Mucosa of rectum (tissue), 2 donors: ENCODE measurements at regions not wholly inside any gene's neighbourhood (a gene's known extent, or its start where the extent isn't known, plus 50 kb on each side); places are given as distances from the start of the nearest gene placed in this dataset.

ENCODE experiments used
- H3K27ac ChIP-seq, 2 donors: one replicate each; pipeline ENCODE4 v1.7.0; 2013; ENCODE audit warnings: inconsistent platforms in 2 of 2, low read depth in 2 of 2, low read length in 2 of 2
- H3K27me3 ChIP-seq, 2 donors: one replicate each; pipeline ENCODE4 v1.7.0; 2013; ENCODE audit warnings: low read length in 2 of 2; ENCODE audit not compliant: control insufficient read depth in 2 of 2, insufficient read depth in 2 of 2
- H3K36me3 ChIP-seq, 2 donors: one replicate each; pipeline ENCODE4 v1.7.0; 2013; ENCODE audit warnings: low read length in 2 of 2; ENCODE audit not compliant: control insufficient read depth in 2 of 2, insufficient read depth in 2 of 2
- H3K4me1 ChIP-seq, 2 donors: one replicate each; pipeline ENCODE4 v1.7.0; 2013; ENCODE audit warnings: low read length in 2 of 2, mild to moderate bottlenecking in 1 of 2; ENCODE audit not compliant: control insufficient read depth in 2 of 2, insufficient read depth in 2 of 2
- H3K4me3 ChIP-seq, 2 donors: one replicate each; pipeline ENCODE4 v1.7.0; 2013; ENCODE audit warnings: low read length in 2 of 2
- H3K9ac ChIP-seq, 2 donors: one replicate each; pipeline ENCODE4 v1.7.0; 2013; ENCODE audit warnings: low read length in 2 of 2, low read depth in 1 of 2, mild to moderate bottlenecking in 1 of 2
- H3K9me3 ChIP-seq, 2 donors: one replicate each; pipeline ENCODE4 v1.7.0; 2013; ENCODE audit warnings: low read length in 2 of 2; ENCODE audit not compliant: control insufficient read depth in 2 of 2
- donor health status: healthy.
- donor health status: Normal muscosa, but diverticular disease.

GRCh38 chr20:58600756-58601155 is 50.3 kb upstream of the STX16 start:
- no peak overlapping the region for H3K4me3 ChIP-seq
- H3K27ac ChIP-seq = no peak overlapping the region
- no peaks in the 10 kb centered on the region for H3K9me3 ChIP-seq
- H3K9ac ChIP-seq = no peak overlapping the region
- peaks cover 0 to 5% of the 10 kb centered on the region in 2 donors for H3K4me1 ChIP-seq
- no peaks in the 10 kb centered on the region for H3K27me3 ChIP-seq
- no peaks in the 10 kb centered on the region for H3K36me3 ChIP-seq

- Histone ChIP-seq H3K36me3 (no peaks in the 10 kb centered on the region), H3K27ac (no peak overlapping the region), H3K9me3 (no peaks in the 10 kb centered on the region), H3K9ac (no peak overlapping the region), H3K4me3 (no peak overlapping the region), H3K27me3 (no peaks in the 10 kb centered on the region), H3K4me1 (peaks cover 0 to 5% of the 10 kb centered on the region in 2 donors)
Measured at GRCh38 chr20:58599966-58600365, 51.1 kb upstream of the STX16 start.

DNA sequence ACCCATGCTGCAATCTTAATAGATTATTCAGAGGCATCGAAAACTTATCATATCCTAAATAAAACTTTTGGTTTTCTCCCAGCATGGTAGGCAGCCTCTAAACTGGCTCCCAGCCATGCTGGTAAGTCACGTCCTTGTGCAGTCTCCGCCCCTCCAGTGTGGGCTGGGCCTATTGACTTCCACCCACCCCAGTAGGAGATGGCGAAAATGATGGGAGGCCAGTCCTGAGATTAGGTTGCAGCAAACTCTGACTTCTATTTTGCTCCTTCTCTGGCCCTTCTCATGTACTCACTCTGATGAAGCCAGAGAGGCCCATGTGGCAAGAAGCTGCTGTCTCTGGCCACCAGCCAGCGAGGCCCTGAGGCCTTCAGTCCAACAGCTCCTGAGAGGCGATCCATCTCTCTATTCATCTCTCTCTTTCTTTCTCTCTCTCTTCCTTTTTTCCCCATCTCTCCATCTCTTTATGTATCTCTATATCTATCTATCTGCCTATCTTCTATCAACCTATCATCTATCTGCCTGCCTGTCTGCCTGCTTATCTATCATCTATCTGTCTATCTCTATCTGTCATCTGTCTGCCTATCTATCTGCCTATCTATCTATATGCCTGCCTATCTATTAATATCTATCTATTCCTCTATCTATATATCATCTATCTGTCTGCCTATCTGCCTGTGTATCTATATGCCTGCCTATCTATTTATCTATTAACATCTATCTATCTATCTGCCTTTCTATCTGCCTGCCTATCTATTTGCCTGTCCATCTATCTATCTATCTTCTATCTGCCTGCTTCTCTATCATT is 52.7 kb upstream of the STX16 start:
- Histone ChIP-seq H3K27ac (peak overlapping the region in 1 of 2 donors; percentile 53), H3K27me3 (no peaks in the 10 kb centered on the region), H3K4me1 (peaks cover 0 to 5% of the 10 kb centered on the region in 2 donors), H3K9ac (no peak overlapping the region), H3K9me3 (no peaks in the 10 kb centered on the region), H3K36me3 (no peaks in the 10 kb centered on the region), H3K4me3 (no peak overlapping the region)

- peak overlapping the region in 1 of 2 donors; percentile 63 for H3K27ac ChIP-seq
Measured at GRCh38 chr20:58597249-58597891, 53.7 kb upstream of the STX16 start.

DNA sequence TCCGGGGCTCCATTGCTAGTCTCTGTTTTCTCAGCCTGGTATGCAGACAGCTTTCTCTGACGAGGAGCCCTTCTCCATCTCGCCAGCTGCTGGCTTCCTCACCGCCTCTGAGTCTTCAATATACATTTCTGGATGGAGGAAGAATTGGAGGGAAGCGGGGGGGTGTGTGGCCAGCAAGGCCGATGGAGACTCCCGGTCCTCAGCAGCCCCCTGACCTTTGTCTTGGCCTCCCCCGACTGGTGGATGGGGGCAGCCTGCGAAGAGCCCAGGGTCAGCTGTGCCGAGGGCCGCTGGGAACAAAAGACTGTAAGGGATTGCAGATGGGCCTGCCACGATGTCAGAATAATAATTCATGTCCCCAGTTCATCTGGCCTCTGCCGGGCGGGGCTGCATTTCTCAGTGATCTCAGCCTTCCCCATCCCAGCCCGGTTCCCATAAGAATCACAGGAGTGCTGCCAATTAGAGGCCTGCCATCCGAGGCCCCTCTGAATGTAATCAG is 54.3 kb upstream of the STX16 start:
- Histone ChIP-seq H3K27me3 (no peaks in the 10 kb centered on the region), H3K4me3 (no peak overlapping the region), H3K4me1 (peaks cover 0 to 5% of the 10 kb centered on the region in 2 donors), H3K36me3 (no peaks in the 10 kb centered on the region), H3K9ac (no peak overlapping the region), H3K9me3 (no peaks in the 10 kb centered on the region), H3K27ac (peak overlapping the region; percentile 20 to 63)

More at GRCh38 chr20:58597249-58597891, 53.7 kb upstream of the STX16 start:
- no peaks in the 10 kb centered on the region for H3K36me3 ChIP-seq
- no peaks in the 10 kb centered on the region for H3K9me3 ChIP-seq
- H3K4me1 ChIP-seq = peaks cover 0 to 5% of the 10 kb centered on the region in 2 donors
- no peaks in the 10 kb centered on the region for H3K27me3 ChIP-seq
- no peak overlapping the region for H3K9ac ChIP-seq
- H3K4me3 ChIP-seq = no peak overlapping the region

DNA sequence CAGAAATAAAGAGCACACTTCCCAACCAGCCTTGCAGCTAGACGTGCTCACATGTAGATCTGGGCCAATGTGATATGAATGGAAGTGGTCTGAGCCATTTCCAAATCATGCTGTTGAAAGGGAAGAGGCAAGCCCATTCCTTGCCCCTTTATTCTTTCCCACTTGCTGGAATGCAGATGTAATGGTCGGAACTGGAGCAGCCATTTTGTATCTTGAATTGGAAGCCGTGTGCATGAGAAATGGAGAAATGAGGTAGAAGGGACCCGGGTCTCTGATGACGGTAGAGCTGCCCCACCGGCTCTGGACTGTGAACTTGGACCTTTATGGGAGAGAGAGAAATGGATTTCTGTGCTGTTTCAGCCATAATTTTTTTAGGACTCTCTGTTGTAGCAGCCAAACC is 54.8 kb upstream of the STX16 start:
- Histone ChIP-seq H3K4me1 (peaks cover 0 to 4% of the 10 kb centered on the region in 2 donors), H3K4me3 (no peak overlapping the region), H3K27ac (peak overlapping the region in 1 of 2 donors; percentile 63), H3K9ac (no peak overlapping the region), H3K27me3 (no peaks in the 10 kb centered on the region), H3K36me3 (no peaks in the 10 kb centered on the region), H3K9me3 (no peaks in the 10 kb centered on the region)

DNA sequence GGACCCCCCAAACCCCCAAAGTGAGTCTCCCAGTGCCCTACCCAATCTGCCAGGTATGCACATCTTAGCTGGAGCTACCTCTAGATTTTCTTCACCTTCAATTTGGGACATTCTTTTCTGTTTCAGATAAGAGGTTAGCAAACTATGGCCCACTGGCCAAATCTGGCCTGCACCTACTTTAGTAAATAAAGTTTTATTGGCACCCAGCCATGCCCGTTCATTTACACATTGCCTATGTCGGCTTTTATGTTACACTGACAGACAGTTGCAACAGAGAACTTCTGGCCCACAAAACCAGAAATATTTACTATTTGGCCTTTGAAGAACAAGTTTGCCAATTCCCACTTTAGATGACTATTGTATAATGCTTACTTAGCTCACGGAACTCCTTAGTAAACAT is 55.9 kb upstream of the STX16 start:
- Histone ChIP-seq H3K4me3 (no peak overlapping the region), H3K27ac (no peak overlapping the region), H3K9me3 (no peaks in the 10 kb centered on the region), H3K27me3 (no peaks in the 10 kb centered on the region), H3K36me3 (no peaks in the 10 kb centered on the region), H3K4me1 (no peaks in the 10 kb centered on the region), H3K9ac (no peak overlapping the region)

DNA sequence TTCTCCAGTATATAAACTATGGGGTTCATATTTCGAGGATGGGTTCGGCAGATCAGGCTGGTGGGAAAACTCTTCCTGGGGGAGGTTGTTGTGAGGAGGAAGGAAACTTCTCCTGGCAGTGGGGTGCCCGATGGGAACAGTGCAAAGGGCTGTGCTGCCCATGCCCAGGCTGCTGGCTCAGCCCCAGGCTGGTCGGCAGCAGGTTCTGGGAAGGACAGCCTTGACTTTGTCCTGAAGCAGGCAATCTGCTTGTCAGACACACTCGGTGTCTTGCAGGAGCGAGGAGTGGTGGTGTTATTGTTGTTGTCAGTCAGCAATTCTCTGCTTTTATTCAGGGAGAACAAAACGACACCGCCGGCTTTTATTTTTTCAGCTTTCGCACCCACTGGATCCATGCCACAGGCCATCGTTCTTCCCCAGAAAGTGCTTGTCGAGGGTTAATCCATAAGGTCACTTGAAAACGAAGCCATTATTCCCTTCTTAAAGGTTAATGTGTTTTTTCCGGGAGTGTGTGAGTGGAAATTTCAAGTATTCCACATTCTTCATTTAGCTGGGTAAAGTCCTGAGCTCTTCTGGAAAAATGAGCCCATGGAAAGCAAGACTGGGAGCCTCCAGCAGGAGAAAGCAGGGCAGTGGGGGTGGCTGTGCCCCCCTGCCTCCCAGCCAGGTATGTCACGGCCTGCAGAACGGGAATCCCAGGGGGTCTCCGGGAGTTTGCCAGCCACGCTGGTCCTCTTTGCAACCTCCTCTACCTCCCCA is 57.0 kb upstream of the STX16 start:
- no peaks in the 10 kb centered on the region for H3K36me3 ChIP-seq
- H3K27ac ChIP-seq = no peak overlapping the region
- no peak overlapping the region for H3K9ac ChIP-seq
- no peaks in the 10 kb centered on the region for H3K9me3 ChIP-seq
- H3K4me1 ChIP-seq = no peaks in the 10 kb centered on the region
- no peaks in the 10 kb centered on the region for H3K27me3 ChIP-seq
- H3K4me3 ChIP-seq = no peak overlapping the region

DNA sequence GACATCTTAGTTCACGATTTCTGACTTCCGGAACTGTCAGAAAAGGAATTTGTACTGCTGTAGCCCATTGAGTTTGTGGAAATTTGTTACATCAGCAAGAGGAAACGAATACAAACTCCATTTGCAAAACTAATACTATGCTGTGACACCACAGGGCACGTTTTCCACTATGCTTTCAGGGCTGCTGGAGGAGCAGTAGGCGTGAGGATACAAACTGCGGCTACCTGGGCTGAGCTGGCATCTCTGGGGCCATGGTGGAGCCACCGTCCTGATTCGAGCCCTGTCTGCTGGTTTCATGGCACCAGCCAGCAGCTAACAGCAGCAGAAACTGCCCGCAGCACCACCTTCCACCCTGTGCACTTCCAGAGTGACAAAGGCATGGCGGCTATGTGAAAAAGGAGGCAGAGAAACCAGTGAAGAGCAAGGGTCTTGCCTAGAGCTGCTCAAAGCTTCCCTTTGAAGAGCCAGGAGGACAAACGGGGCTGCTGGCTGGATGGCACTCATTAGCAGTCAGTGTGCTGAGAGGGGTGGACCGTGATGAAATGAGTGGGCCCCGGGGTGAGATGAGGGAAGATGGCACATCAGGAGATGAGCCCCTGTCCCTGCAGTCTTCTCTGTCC is 58.9 kb upstream of the STX16 start:
- Histone ChIP-seq H3K27me3 (no peaks in the 10 kb centered on the region), H3K4me1 (no peaks in the 10 kb centered on the region), H3K9ac (no peak overlapping the region), H3K27ac (no peak overlapping the region), H3K36me3 (no peaks in the 10 kb centered on the region), H3K4me3 (no peak overlapping the region), H3K9me3 (no peaks in the 10 kb centered on the region)
